HG03442 (cell line): ENCODE measurements at regions not wholly inside any gene's neighbourhood (a gene's known extent, or its start where the extent isn't known, plus 50 kb on each side); places are given as distances from the start of the nearest gene placed in this dataset.

Experiments used
- ATAC-seq: cut with Tn5 transposase; IDR thresholded peaks from one replicate; pipeline ENCODE4 v1.9.1; 2021; ENCODE audit warnings: mild to moderate bottlenecking, moderate library complexity; ENCODE audit not compliant: unreplicated experiment

- ATAC-seq: no peak
Observed at GRCh38 chr12:85733221-85733840, 102.9 kb downstream of the RASSF9 start.

- no peak for ATAC-seq
Observed at GRCh38 chr12:85733984-85734383, 102.2 kb downstream of the RASSF9 start.

GRCh38 chr12:85740186-85740585, 96.0 kb downstream of the RASSF9 start:
- ATAC-seq: no peak

GRCh38 chr12:85741046-85741445, 95.2 kb downstream of the RASSF9 start:
- ATAC-seq: no peak

GRCh38 chr12:85747941-85748495, 88.2 kb downstream of the RASSF9 start:
- ATAC-seq: no peak
